ENCODE measurements at regions not wholly inside any gene's neighbourhood (a gene's known extent, or its start where the extent isn't known, plus 50 kb on each side); places are given as distances from the start of the nearest gene placed in this dataset.

DNA sequence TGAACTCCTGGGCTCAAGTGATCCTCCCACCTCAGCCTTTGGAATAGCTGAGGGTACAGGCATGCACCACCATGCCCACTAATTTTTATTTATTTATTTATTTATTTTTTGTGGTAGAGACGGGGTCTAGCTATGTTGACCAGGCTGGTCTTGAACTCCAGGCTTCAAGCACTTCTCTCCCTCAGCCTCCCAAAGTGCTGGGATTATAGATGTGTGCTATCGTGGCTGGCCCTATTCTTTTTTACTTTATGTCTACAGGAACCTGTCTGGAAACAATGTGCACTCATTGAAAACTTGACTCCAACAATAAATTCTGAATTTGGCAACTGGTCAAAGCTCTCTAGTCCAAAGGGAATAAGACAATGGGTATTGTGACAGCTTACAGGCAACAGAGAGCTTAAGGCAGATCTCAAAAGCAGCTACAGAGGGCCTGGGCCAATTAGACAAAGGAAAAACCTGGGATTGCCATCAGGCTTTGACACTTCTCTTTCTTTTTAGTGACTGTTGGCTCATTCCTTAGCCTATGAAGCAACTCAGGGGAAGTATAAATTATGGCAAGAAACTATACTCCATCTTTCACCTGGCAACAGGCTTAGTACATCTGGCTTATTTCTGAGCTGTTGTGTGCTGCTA, 55.1 kb upstream of the RAPGEF4 start:
- no peaks in the 10 kb centered on the region for H3K27me3 ChIP-seq
- H3K36me3 ChIP-seq: peaks cover 0 to 2% (median 0%) of the 10 kb centered on the region in 3 donors
- no peak for TF ChIP-seq POLR2A (IDR thresholded peaks at IDR 0.05)
- TF ChIP-seq, protein P1, sequence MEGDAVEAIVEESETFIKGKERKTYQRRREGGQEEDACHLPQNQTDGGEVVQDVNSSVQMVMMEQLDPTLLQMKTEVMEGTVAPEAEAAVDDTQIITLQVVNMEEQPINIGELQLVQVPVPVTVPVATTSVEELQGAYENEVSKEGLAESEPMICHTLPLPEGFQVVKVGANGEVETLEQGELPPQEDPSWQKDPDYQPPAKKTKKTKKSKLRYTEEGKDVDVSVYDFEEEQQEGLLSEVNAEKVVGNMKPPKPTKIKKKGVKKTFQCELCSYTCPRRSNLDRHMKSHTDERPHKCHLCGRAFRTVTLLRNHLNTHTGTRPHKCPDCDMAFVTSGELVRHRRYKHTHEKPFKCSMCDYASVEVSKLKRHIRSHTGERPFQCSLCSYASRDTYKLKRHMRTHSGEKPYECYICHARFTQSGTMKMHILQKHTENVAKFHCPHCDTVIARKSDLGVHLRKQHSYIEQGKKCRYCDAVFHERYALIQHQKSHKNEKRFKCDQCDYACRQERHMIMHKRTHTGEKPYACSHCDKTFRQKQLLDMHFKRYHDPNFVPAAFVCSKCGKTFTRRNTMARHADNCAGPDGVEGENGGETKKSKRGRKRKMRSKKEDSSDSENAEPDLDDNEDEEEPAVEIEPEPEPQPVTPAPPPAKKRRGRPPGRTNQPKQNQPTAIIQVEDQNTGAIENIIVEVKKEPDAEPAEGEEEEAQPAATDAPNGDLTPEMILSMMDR (IDR thresholded peaks at IDR 0.05): no peak
- H3K9me3 ChIP-seq: peaks cover 0 to 4% (median 0%) of the 10 kb centered on the region in 4 donors
- H3K4me3 ChIP-seq: no peak overlapping the region
- H3K4me1 ChIP-seq: no peaks in the 10 kb centered on the region
- H3K27ac ChIP-seq: no peak overlapping the region
- no peak for DNase-seq

DNA sequence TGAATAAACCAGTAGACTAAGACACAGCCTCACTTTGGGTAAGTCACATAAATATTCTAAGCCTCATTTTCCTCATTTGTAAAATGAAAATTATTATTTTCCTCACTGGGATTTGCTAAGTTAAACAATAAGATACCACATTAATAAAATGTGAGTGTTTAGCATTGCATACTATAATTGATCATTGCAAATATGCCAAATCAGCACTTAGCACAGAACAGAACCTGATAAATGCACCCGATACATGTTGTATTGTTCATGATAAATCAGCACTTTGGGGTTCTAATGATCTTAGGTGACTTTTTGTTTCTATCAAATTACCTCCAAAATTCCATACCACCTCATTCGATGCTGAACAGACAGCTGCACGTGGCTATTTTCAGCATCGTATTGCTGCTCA, 50.2 kb upstream of the RAPGEF4 start:
- Histone ChIP-seq H3K36me3 (no peaks in the 10 kb centered on the region), H3K9me3 (no peaks in the 10 kb centered on the region), H3K4me3 (no peak overlapping the region), H3K4me1 (no peaks in the 10 kb centered on the region), H3K27me3 (no peaks in the 10 kb centered on the region), H3K27ac (no peak overlapping the region)
- no peak for TF ChIP-seq POLR2A (IDR thresholded peaks at IDR 0.05)
- TF ChIP-seq, protein P1 (IDR thresholded peaks at IDR 0.05): no peak
- DNase-seq: no peak

Data from Peyer's patch (tissue), 4 donors.